ENCODE measurements at regions not wholly inside any gene's neighbourhood (a gene's known extent, or its start where the extent isn't known, plus 50 kb on each side); places are given as distances from the start of the nearest gene placed in this dataset.
A peak's percentile ranks its signal among the peaks of the same experiment; 100 is the strongest.

GRCh38 chr13:99061411-99061810, 83.5 kb upstream of the DOCK9 start:
- Mint-ChIP-seq H3K27me3 (no peaks in the 10 kb centered on the region), H3K27ac (no peak overlapping the region), H3K9me3 (no peaks in the 10 kb centered on the region), H3K36me3 (ENCODE audit: low read depth) (peaks cover 13% of the 10 kb centered on the region), H3K4me1 (ENCODE audit: low read depth) (peaks cover 78% of the 10 kb centered on the region), H3K4me3 (no peak overlapping the region)
- no peak for DNase-seq

DNA sequence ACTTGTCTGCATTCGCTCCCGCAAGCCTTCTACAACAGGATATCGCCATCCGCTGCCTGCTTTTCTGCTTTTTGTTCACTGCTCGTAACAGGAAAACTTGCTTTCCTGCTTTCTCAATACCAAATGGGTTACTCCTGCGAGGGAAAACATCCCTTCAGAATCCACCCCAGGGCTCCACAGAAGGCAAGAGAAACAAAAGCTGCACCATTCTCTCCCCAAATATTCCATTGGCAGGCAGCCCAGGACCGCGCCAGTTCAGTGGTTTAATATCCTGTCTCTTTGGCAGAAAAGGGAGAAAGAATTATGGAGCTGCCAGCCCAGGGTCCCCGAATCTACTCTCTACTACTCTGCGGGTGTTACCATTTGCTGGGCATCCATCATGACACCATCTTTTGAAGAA, 84.7 kb upstream of the DOCK9 start:
- Mint-ChIP-seq H3K27me3 (no peaks in the 10 kb centered on the region), H3K4me3 (no peak overlapping the region), H3K9me3 (no peaks in the 10 kb centered on the region), H3K36me3 (ENCODE audit: low read depth) (peaks cover 13% of the 10 kb centered on the region), H3K27ac (peak overlapping the region; percentile 60), H3K4me1 (ENCODE audit: low read depth) (peaks cover 82% of the 10 kb centered on the region)
- no peak for DNase-seq

GRCh38 chr13:99063178-99063577, 85.3 kb upstream of the DOCK9 start:
- H3K27ac Mint-ChIP-seq: peak overlapping the region; percentile 60
- peaks cover 15% of the 10 kb centered on the region for H3K36me3 Mint-ChIP-seq (ENCODE audit: low read depth)
- H3K4me3 Mint-ChIP-seq: no peak overlapping the region
- no peaks in the 10 kb centered on the region for H3K27me3 Mint-ChIP-seq
- no peaks in the 10 kb centered on the region for H3K9me3 Mint-ChIP-seq
- DNase-seq: no peak
- H3K4me1 Mint-ChIP-seq (ENCODE audit: low read depth): peaks cover 82% of the 10 kb centered on the region

DNA sequence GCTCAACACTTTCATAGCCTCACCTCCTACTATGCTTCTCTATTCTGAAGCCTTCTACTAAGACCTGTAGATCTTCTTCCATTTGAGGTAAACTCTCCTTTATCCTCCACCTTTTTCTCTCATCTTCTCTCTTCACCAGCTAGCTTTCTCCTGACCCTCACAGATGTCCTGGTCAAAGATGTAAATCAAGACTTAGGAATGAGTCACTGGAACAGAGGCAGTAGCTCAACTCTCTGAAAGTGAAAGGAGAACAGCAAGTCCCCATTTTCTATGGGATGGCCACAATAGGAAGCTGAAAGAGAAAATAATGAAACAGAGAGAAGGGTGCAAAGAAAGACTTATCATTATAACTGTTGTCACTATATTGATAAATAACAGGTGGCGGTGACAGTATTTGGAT, 86.1 kb upstream of the DOCK9 start:
- no peaks in the 10 kb centered on the region for H3K9me3 Mint-ChIP-seq
- H3K4me3 Mint-ChIP-seq: no peak overlapping the region
- peaks cover 80% of the 10 kb centered on the region for H3K4me1 Mint-ChIP-seq (ENCODE audit: low read depth)
- DNase-seq: no peak
- H3K27ac Mint-ChIP-seq: peak overlapping the region; percentile 52
- H3K36me3 Mint-ChIP-seq (ENCODE audit: low read depth): peaks cover 15% of the 10 kb centered on the region
- H3K27me3 Mint-ChIP-seq: no peaks in the 10 kb centered on the region

DNA sequence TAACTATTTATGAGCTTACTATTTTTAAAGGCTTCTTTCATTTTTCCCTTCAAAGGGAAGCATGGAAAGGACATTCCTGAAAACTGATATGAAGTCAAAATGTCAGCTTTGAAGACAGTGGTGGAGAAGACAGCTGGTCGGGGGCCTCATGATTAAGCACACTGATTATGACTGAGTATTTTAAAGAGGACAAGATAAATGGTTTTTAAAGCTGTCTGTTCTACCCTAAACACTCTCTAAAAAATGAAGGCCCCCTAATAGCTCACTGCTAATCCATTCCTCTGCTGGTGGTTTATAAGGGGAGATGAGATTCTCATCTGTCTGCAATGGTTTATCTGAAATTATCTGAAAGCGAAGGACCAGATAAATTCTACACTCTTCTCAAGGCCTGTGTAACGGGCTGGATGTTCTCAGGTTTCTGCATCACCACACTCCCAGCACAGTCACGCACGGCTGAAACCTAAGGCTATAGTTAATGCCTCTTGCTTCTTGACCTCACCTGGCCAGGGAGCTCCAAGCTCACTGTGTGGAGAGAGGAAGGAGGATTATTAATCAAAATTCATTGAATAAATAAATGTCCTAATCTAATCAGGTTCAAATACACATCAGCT, 86.9 kb upstream of the DOCK9 start:
- DNase-seq: no peak
- Mint-ChIP-seq H3K4me1 (ENCODE audit: low read depth) (peaks cover 78% of the 10 kb centered on the region), H3K27ac (no peak overlapping the region), H3K9me3 (no peaks in the 10 kb centered on the region), H3K4me3 (no peak overlapping the region), H3K27me3 (no peaks in the 10 kb centered on the region), H3K36me3 (ENCODE audit: low read depth) (peaks cover 15% of the 10 kb centered on the region)

GRCh38 chr13:99065235-99066015, 87.6 kb upstream of the DOCK9 start:
- Mint-ChIP-seq H3K27me3 (no peaks in the 10 kb centered on the region), H3K4me1 (ENCODE audit: low read depth) (peaks cover 78% of the 10 kb centered on the region), H3K9me3 (no peaks in the 10 kb centered on the region), H3K27ac (peak overlapping the region; percentile 0), H3K36me3 (ENCODE audit: low read depth) (peaks cover 15% of the 10 kb centered on the region), H3K4me3 (no peak overlapping the region)
- DNase-seq: no peak

DNA sequence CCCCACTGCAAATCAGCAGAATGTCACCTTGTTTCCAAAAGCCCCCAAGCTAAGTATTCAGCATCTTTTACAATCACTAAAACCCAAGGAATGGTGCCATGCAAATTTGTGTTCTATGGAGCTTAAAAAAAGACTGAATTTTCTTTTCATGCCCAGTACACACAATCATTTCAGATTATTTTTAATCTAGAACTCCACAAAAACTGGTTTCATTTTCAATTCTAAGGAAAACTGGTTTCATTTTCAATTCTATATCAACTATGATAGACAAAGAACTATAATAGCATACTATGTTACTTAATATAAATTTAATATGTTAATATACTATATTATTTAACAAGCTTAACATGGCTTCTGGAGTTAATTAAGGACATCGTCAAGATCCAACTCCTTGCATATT, 88.4 kb upstream of the DOCK9 start:
- Mint-ChIP-seq H3K27me3 (no peaks in the 10 kb centered on the region), H3K4me3 (no peak overlapping the region), H3K36me3 (ENCODE audit: low read depth) (peaks cover 18% of the 10 kb centered on the region), H3K27ac (peak overlapping the region; percentile 0), H3K4me1 (ENCODE audit: low read depth) (peaks cover 76% of the 10 kb centered on the region), H3K9me3 (no peaks in the 10 kb centered on the region)
- no peak for DNase-seq

DNA sequence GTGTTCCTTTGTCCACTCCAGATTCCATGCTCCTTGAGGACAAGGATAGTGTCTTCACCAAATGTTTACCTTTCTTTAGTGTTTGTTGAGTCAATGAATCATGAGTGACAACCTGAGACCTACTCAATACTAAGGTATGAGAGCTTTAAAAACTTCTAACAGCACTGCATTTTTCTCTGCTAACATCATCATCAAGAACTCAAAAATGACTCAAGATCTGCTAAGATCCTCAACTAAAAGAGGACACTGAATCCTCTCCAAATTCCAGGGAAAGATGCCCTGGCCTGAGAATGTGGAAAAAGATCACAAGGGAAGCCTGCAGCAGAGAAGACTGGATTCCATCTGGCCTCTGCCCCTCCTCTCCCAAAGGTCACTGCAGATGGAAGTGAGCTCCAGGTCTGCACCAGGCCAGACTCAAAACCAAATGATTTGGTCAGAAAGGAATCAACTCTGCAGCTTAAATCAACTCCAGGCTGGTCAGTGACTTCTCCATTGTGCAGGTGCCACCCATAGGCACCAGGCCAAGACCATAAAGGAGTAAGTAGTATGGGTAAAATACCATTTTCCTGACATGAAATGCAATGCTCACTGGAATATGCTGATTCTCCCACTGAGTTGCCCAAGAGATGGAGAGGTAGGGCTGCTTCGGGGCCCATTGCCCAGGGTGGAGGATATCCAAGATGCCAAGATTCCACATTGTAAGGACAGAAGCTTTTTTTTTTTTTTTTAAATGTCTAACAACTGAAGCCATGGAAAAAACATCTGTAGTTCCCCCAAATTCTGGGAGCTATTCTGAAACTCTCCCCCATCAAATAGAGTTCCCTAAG, 89.5 kb upstream of the DOCK9 start:
- H3K4me3 Mint-ChIP-seq: no peak overlapping the region
- peak overlapping the region; percentile 59 for H3K27ac Mint-ChIP-seq
- H3K9me3 Mint-ChIP-seq: no peaks in the 10 kb centered on the region
- H3K27me3 Mint-ChIP-seq: no peaks in the 10 kb centered on the region
- peaks cover 24% of the 10 kb centered on the region for H3K36me3 Mint-ChIP-seq (ENCODE audit: low read depth)
- H3K4me1 Mint-ChIP-seq (ENCODE audit: low read depth): peaks cover 77% of the 10 kb centered on the region
- DNase-seq: no peak

GRCh38 chr13:99071211-99071610, 93.3 kb upstream of the DOCK9 start:
- Mint-ChIP-seq H3K27me3 (no peaks in the 10 kb centered on the region), H3K9me3 (peaks cover 11% of the 10 kb centered on the region), H3K36me3 (ENCODE audit: low read depth) (peaks cover 38% of the 10 kb centered on the region), H3K4me1 (ENCODE audit: low read depth) (peaks cover 69% of the 10 kb centered on the region), H3K4me3 (no peak overlapping the region), H3K27ac (no peak overlapping the region)
- no peak for DNase-seq

DNA sequence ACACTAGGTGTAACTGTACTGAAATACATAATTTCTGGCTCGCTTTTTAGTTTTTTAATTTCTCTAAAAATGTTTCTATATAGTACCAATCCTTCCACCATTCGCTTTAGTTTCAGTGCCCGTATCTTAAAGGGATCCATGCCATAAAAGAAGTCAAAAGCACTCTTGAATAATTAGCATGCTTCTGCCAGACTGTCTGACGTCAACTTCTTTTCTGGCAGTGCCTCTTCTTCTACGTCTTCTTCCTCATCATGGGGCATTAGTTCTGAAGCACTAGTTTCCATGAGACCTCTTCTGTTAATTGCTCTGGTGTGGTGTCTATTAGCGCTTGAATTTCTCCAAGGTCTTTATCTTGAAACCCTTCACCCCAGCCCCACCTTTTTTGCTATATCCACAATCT, 93.8 kb upstream of the DOCK9 start:
- no peak overlapping the region for H3K4me3 Mint-ChIP-seq
- peaks cover 71% of the 10 kb centered on the region for H3K4me1 Mint-ChIP-seq (ENCODE audit: low read depth)
- DNase-seq: no peak
- H3K27ac Mint-ChIP-seq: no peak overlapping the region
- H3K36me3 Mint-ChIP-seq (ENCODE audit: low read depth): peaks cover 38% of the 10 kb centered on the region
- peaks cover 11% of the 10 kb centered on the region for H3K9me3 Mint-ChIP-seq
- no peaks in the 10 kb centered on the region for H3K27me3 Mint-ChIP-seq

DNA sequence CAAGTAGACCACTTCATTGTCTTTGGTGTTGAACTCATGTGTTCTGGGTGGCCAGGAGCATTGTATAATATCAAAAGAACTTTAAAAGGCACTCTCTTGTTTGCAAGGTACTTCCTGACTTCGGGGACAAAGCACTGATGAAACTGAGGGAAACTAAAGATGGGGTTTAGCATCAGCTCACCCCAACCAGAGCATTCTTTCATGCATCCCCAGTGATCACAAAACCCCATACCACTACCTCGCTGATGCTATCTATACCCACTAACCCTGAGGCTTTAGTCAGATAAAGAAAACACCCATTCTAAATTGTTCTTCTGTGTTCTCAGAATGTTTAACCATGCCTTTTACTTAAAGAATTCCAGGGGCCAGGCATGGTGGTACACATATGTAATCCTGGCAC, 94.5 kb upstream of the DOCK9 start:
- Mint-ChIP-seq H3K27me3 (no peaks in the 10 kb centered on the region), H3K9me3 (peaks cover 13% of the 10 kb centered on the region), H3K27ac (no peak overlapping the region), H3K36me3 (ENCODE audit: low read depth) (peaks cover 40% of the 10 kb centered on the region), H3K4me1 (ENCODE audit: low read depth) (peaks cover 71% of the 10 kb centered on the region), H3K4me3 (no peak overlapping the region)
- DNase-seq: no peak

DNA sequence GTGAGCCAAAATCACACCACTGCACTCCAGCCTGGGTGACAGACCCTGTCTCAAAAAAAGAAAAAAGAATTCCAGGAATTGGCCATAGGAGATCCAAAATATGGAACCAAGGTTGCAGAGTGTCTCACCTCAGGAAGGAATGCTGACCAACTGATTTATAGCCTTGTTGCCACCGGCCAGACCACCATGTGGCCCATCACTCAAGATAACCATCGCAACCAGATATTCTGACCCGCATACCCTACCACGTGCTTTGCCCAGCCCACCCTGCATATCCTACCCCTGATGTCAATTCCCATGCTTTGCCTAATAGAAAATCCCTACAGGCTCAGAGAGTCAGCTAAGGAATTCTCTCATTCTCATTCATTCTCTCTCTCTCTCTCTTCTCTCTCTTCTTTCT, 95.1 kb upstream of the DOCK9 start:
- Mint-ChIP-seq H3K4me1 (ENCODE audit: low read depth) (peaks cover 71% of the 10 kb centered on the region), H3K9me3 (peaks cover 14% of the 10 kb centered on the region), H3K27me3 (no peaks in the 10 kb centered on the region), H3K4me3 (no peak overlapping the region), H3K36me3 (ENCODE audit: low read depth) (peaks cover 40% of the 10 kb centered on the region), H3K27ac (no peak overlapping the region)
- no peak for DNase-seq

DNA sequence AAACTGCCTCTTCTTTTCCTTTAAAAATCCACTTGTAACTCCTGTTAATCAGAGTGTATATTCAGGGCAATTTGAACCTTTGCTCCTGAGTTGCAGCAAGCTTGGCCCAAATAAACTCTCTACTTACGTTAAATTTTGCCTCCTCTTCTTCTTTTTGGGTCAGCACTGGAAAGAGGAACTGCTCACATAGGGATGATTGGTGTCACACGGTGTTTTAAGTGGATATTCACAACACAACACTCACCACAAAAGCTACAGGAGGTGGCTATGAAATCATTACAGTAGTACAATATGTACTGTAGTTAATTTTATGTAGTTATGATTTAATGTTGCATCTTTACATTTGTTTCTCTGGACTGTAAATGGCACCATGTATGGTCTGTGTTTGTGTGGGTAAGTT, 96.8 kb upstream of the DOCK9 start:
- peaks cover 40% of the 10 kb centered on the region for H3K36me3 Mint-ChIP-seq (ENCODE audit: low read depth)
- H3K27me3 Mint-ChIP-seq: no peaks in the 10 kb centered on the region
- H3K4me3 Mint-ChIP-seq: no peak overlapping the region
- H3K9me3 Mint-ChIP-seq: peaks cover 14% of the 10 kb centered on the region
- DNase-seq: no peak
- H3K4me1 Mint-ChIP-seq (ENCODE audit: low read depth): peaks cover 75% of the 10 kb centered on the region
- no peak overlapping the region for H3K27ac Mint-ChIP-seq

DNA sequence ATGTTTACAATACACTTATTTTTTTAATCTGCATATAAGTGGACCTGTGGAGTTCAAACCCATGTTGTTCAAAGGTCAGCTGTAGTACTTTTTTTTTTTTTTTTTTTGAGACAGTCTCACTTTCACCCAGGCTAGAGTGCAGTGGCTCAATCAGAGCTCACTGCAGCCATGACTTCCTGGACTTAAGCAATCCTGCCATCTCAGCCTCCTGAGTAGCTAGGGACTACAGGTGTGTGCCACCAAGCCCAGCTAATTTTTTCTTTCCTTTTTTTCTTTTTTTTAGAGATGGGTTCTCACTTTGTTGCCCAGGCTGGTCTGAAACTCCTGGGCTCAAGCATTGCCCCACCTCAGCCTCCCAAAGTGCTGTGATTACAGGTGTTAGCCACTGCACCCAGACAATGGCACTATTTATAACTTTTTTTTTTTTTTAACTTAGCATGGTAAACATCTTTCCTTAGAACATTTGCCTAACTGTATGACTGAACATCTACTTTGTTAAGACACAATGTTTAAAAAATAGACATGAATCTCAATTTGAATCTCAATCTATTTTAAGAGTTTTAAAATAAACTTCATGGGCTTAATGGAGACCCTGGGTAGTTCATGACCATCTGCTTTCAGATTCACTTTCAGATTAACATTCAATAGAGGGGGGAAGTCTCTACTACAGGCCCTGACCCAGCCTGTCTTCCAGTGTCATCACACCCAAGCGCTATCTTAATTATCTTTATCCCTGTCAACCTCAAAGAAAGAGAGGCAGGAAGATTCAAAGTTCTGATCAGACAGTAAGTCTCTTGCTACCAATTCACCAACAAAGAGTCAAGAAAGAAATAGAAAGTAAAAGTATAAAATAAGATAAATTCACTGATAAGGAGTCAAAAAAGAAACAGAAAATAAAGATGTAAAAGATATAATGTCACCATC, 97.7 kb upstream of the DOCK9 start:
- peaks cover 78% of the 10 kb centered on the region for H3K4me1 Mint-ChIP-seq (ENCODE audit: low read depth)
- no peaks in the 10 kb centered on the region for H3K27me3 Mint-ChIP-seq

More for the DNA sequence above, 97.7 kb upstream of the DOCK9 start:
- peaks cover 39% of the 10 kb centered on the region for H3K36me3 Mint-ChIP-seq (ENCODE audit: low read depth)
- H3K9me3 Mint-ChIP-seq: peaks cover 14% of the 10 kb centered on the region
- peak overlapping the region; percentile 92 for H3K27ac Mint-ChIP-seq
- no peak for DNase-seq
- H3K4me3 Mint-ChIP-seq: peak overlapping the region; percentile 58

All from activated T-cell treated with anti-CD3 and anti-CD28 coated beads, Interleukin-2, amount 50 U/mL, for 24 hours (primary cell).